ENCODE measurements at regions not wholly inside any gene's neighbourhood (a gene's known extent, or its start where the extent isn't known, plus 50 kb on each side); places are given as distances from the start of the nearest gene placed in this dataset.

- TF ChIP-seq BACH1 (IDR thresholded peaks at IDR 0.05; ENCODE audit: borderline replicate concordance) = peak; percentile 63; the same call in 1 of the 2 replicates
- peak; percentile 85 for TF ChIP-seq IKZF1 (conservative IDR thresholded peaks at IDR 0.05)
- TF ChIP-seq RAD51 (IDR thresholded peaks at IDR 0.05) = peak; percentile 55; the same call in 1 of the 2 replicates
- TF ChIP-seq POLR2AphosphoS5 (IDR thresholded peaks at IDR 0.05; ENCODE audit: low read length) = peak; percentile 77
- TF ChIP-seq ATF3 (IDR thresholded peaks at IDR 0.05; ENCODE audit: borderline replicate concordance, extremely low read depth, low read depth, low read length) = no peak
- TF ChIP-seq ZBTB11 (CRISPR knock-in tag; IDR thresholded peaks at IDR 0.05) = no peak
- TF ChIP-seq PAX5 (IDR thresholded peaks at IDR 0.05; ENCODE audit: borderline replicate concordance, low read depth, low read length) = peak; percentile 94
- no peak for TF ChIP-seq NR2C1 (IDR thresholded peaks at IDR 0.05)
- peak; percentile 85; the same call in 1 of the 2 replicates for TF ChIP-seq ZSCAN29 (IDR thresholded peaks at IDR 0.05)
- TF ChIP-seq NBN (IDR thresholded peaks at IDR 0.05) = peak; percentile 99
- TF ChIP-seq CTCF (IDR thresholded peaks at IDR 0.05 in 2 of 3, conservative IDR thresholded peaks at IDR 0.05 in 1 of 3; ENCODE audit: control insufficient read depth in 2 of 3, extremely low read depth in 1 of 3, insufficient read depth in 1 of 3, low read depth in 3 of 3, low read length in 3 of 3) = no peak
- TF ChIP-seq IRF5 (IDR thresholded peaks at IDR 0.05; ENCODE audit: borderline replicate concordance) = no peak
- TF ChIP-seq SPI1 (IDR thresholded peaks at IDR 0.05; ENCODE audit: borderline replicate concordance, insufficient read depth, low read depth, low read length) = 0 out of 2 replicates have a peak, but pooled peaks have one; percentile 7
- peak; percentile 99 for TF ChIP-seq FOXM1 (IDR thresholded peaks at IDR 0.05; ENCODE audit: low read depth, low read length)
- peak; percentile 27; the same call in 1 of the 2 replicates for TF ChIP-seq TBL1XR1 (IDR thresholded peaks at IDR 0.05; ENCODE audit: low read depth, low read length)
- TF ChIP-seq MEF2A (IDR thresholded peaks at IDR 0.05; ENCODE audit: insufficient read depth, low read depth, low read length) = no peak; the same call in none of the 2 replicates
- TF ChIP-seq YBX1 (IDR thresholded peaks at IDR 0.05) = peak; percentile 100
- TF ChIP-seq ETV6 (conservative IDR thresholded peaks at IDR 0.05 in 1 of 2, IDR thresholded peaks at IDR 0.05 in 1 of 2; ENCODE audit: borderline replicate concordance in 1 of 2, low read depth in 1 of 2) = peak in 1 of 2 experiments; percentile 64; a peak in 2 of 4 replicates
- TF ChIP-seq BHLHE40 (IDR thresholded peaks at IDR 0.05; ENCODE audit: borderline replicate concordance in 1 of 2, low read depth in 2 of 2, low read length in 1 of 2) = peak; percentile 70 to 81
- TF ChIP-seq BRCA1 (IDR thresholded peaks at IDR 0.05; ENCODE audit: low read depth, low read length) = no peak
- TF ChIP-seq PBX3 (IDR thresholded peaks at IDR 0.05; ENCODE audit: insufficient replicate concordance, low read depth, low read length) = no peak
Observed at GRCh38 chr2:213232649-213233437, 51.4 kb upstream of the SPAG16 start (continued).

Data from GM12878 (cell line).